ENCODE measurements at regions not wholly inside any gene's neighbourhood (a gene's known extent, or its start where the extent isn't known, plus 50 kb on each side); places are given as distances from the start of the nearest gene placed in this dataset.

- no peak overlapping the region for H3K4me3 ChIP-seq (replicated peaks in 1 of 2; ENCODE audit: low read depth in 2 of 2, low read length in 2 of 2)
- no peak for DNase-seq (ENCODE audit: low read depth in 2 of 2)
- TF ChIP-seq, protein P1, sequence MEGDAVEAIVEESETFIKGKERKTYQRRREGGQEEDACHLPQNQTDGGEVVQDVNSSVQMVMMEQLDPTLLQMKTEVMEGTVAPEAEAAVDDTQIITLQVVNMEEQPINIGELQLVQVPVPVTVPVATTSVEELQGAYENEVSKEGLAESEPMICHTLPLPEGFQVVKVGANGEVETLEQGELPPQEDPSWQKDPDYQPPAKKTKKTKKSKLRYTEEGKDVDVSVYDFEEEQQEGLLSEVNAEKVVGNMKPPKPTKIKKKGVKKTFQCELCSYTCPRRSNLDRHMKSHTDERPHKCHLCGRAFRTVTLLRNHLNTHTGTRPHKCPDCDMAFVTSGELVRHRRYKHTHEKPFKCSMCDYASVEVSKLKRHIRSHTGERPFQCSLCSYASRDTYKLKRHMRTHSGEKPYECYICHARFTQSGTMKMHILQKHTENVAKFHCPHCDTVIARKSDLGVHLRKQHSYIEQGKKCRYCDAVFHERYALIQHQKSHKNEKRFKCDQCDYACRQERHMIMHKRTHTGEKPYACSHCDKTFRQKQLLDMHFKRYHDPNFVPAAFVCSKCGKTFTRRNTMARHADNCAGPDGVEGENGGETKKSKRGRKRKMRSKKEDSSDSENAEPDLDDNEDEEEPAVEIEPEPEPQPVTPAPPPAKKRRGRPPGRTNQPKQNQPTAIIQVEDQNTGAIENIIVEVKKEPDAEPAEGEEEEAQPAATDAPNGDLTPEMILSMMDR (IDR thresholded peaks at IDR 0.05; ENCODE audit: low read depth, low read length) = no peak
Measured at GRCh38 chr12:39028382-39028781, 123.0 kb upstream of the CPNE8 start.

GRCh38 chr12:39012870-39013269 is 107.5 kb upstream of the CPNE8 start:
- DNase-seq (ENCODE audit: low read depth in 2 of 2) = peak in 1 of 2 donors; percentile 30
- TF ChIP-seq, protein P1 (IDR thresholded peaks at IDR 0.05; ENCODE audit: low read depth, low read length) = no peak
- no peak overlapping the region for H3K4me3 ChIP-seq (replicated peaks in 1 of 2; ENCODE audit: low read depth in 2 of 2, low read length in 2 of 2)

DNA sequence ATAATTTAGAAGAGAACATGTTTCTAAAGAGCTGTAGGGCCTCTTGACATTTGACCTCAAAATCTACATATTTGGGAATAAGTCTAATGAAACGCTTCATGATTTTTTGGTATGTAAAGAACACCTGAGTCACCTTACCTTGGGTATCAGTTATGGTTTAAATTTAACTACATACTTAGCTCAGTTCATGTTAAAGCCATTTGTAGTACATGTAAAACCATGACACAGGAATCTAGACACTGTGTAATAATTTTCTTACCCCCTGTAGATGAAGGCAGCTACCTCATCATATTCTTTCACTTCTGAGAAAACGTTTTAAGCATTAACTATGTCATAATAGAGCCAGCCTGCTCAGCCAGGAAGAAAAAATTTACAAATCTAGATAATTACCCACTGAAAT is 105.8 kb upstream of the CPNE8 start:
- H3K4me3 ChIP-seq (replicated peaks in 1 of 2; ENCODE audit: low read depth in 2 of 2, low read length in 2 of 2) = no peak overlapping the region
- TF ChIP-seq, protein P1 (IDR thresholded peaks at IDR 0.05; ENCODE audit: low read depth, low read length) = no peak
- DNase-seq (ENCODE audit: low read depth in 2 of 2) = no peak

DNA sequence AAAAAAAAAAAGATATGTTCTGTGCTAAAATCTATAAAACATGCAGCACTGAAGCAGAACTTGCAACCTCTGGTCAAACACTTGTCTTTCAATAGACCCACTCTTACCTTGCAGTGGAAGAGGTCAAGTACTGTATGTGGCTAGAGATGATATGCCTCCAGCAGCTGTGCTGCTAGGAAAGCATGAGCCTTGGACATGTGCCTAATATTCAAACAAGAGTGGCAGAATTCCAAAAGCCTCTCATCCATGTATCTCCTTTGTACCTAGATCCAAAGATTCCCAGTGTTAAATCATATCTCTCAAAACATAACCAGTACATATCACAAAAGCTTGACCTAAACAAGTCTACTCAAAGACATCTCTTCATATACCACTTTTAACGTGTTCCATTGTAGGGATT is 105.0 kb upstream of the CPNE8 start:
- DNase-seq (ENCODE audit: low read depth in 2 of 2) = no peak
- TF ChIP-seq, protein P1 (IDR thresholded peaks at IDR 0.05; ENCODE audit: low read depth, low read length) = no peak

DNA sequence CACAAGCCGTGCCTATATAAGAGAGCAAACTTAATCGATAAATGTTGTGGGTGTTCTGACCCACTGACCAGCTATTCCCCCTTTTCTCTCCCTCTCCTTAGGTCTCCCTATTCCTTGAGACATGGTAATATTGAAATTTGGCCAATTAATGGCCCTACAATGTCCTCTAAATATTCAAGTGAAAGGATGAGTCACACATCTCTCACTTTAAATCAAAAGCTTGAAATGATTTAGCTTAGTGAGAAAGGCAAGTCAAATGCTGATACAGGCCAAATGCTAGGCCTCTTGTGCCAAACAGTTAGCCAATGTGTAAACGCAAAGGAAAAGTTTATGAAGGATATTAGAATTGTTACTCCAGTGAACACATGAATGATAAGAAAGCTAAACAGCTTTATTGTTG is 102.2 kb upstream of the CPNE8 start:
- DNase-seq (ENCODE audit: low read depth in 2 of 2) = no peak
- TF ChIP-seq, protein P1 (IDR thresholded peaks at IDR 0.05; ENCODE audit: low read depth, low read length) = no peak
- H3K4me3 ChIP-seq (replicated peaks in 1 of 2; ENCODE audit: low read depth in 2 of 2, low read length in 2 of 2) = no peak overlapping the region

More for the DNA sequence above, 105.0 kb upstream of the CPNE8 start:
- no peak overlapping the region for H3K4me3 ChIP-seq (replicated peaks in 1 of 2; ENCODE audit: low read depth in 2 of 2, low read length in 2 of 2)

DNA sequence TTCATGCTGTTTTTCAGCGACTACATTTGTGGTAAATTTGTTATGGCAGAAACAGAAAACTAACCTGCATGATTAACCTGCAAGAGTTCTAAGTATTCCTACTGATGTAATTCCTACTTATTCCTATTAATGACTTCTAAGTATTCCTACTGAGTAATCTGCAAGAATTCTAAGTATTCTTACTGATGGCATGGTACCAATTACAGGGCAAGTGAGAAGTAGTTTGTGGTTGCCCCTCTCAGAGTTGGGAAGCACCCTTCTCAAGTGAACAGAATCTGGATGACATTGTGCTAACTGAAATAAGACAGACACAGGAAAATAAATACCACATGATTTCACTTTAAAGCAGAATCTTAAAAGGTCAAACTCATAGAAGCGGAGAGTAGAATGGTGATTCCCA is 100.9 kb upstream of the CPNE8 start:
- TF ChIP-seq, protein P1 (IDR thresholded peaks at IDR 0.05; ENCODE audit: low read depth, low read length) = no peak
- no peak overlapping the region for H3K4me3 ChIP-seq (replicated peaks in 1 of 2; ENCODE audit: low read depth in 2 of 2, low read length in 2 of 2)
- DNase-seq (ENCODE audit: low read depth in 2 of 2) = no peak

DNA sequence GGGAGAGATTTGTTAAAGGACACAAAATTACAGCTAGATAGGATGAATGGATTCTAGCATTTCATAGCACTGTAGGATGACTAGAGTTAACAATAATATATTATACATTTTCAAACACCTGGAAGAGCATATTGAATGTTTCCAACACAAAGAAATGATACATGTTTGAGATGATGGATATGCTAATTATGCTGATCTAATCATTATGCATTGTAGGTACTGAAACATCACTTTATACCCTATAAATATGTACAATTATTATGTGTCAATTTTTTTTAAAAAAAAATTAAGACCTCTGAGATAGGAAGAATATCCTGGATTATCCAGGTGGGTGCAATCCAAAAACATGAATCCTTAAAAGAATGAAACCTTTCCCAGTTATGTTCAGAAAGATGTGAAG is 100.3 kb upstream of the CPNE8 start:
- H3K4me3 ChIP-seq (replicated peaks in 1 of 2; ENCODE audit: low read depth in 2 of 2, low read length in 2 of 2) = no peak overlapping the region
- no peak for DNase-seq (ENCODE audit: low read depth in 2 of 2)
- TF ChIP-seq, protein P1 (IDR thresholded peaks at IDR 0.05; ENCODE audit: low read depth, low read length) = no peak

All from cardiac fibroblast (primary cell).